ENCODE measurements at regions not wholly inside any gene's neighbourhood (a gene's known extent, or its start where the extent isn't known, plus 50 kb on each side); places are given as distances from the start of the nearest gene placed in this dataset.

DNA sequence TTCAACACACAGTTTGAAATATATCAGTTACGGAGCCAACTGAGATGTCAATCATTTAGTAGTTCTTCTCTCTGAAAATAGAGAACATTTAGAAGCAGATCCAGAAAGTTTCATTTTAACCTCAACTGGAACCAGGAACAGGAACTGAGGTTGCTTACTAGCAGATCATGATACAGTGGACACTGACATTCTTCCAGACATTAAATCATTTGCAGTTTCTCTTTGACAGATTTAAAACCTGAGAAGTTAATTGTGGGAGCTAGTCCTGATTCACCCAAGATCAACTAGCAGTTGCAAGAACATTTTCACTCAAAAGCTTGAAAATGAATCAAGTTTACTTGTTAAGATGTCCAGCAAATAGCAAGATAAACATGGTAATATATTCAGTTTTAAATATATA is 135.4 kb downstream of the SLC17A6 start:
- no peaks in the 10 kb centered on the region for H3K36me3 ChIP-seq (ENCODE audit: control insufficient read depth, insufficient read depth, low read length)
- CTCF ChIA-PET, result no interaction called here
- Mint-ChIP-seq H3K4me1 (ENCODE audit: low read depth, unreplicated experiment) (peaks cover 13% of the 10 kb centered on the region), H3K4me3 (ENCODE audit: unreplicated experiment) (no peak overlapping the region), H3K27ac (ENCODE audit: unreplicated experiment) (no peak overlapping the region), H3K27me3 (ENCODE audit: insufficient read depth, unreplicated experiment) (no peaks in the 10 kb centered on the region), H3K36me3 (ENCODE audit: insufficient read depth, unreplicated experiment) (no peaks in the 10 kb centered on the region), H3K9me3 (ENCODE audit: unreplicated experiment) (no peaks in the 10 kb centered on the region)
- DNase-seq, result no peak
- peaks cover 8% of the 10 kb centered on the region; the same call in 1 of the 2 replicates for H3K4me1 ChIP-seq
- no peak overlapping the region for H3K4me3 ChIP-seq (ENCODE audit: low read depth, low read length)
- intact Hi-C loops (cut with micrococcal nuclease; ENCODE audit: unreplicated experiment), result loop anchor here (5.0 kb wide), 1 partner anchor 314 kb away; no protein-coding TSS in a partner anchor
- no TSS peak for BruUV-seq (replicated peaks)
- POLR2A ChIA-PET, result no interaction called here
- TF ChIP-seq, protein P1, sequence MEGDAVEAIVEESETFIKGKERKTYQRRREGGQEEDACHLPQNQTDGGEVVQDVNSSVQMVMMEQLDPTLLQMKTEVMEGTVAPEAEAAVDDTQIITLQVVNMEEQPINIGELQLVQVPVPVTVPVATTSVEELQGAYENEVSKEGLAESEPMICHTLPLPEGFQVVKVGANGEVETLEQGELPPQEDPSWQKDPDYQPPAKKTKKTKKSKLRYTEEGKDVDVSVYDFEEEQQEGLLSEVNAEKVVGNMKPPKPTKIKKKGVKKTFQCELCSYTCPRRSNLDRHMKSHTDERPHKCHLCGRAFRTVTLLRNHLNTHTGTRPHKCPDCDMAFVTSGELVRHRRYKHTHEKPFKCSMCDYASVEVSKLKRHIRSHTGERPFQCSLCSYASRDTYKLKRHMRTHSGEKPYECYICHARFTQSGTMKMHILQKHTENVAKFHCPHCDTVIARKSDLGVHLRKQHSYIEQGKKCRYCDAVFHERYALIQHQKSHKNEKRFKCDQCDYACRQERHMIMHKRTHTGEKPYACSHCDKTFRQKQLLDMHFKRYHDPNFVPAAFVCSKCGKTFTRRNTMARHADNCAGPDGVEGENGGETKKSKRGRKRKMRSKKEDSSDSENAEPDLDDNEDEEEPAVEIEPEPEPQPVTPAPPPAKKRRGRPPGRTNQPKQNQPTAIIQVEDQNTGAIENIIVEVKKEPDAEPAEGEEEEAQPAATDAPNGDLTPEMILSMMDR (IDR thresholded peaks at IDR 0.05; ENCODE audit: insufficient read depth in 1 of 2, low read depth in 1 of 2, low read length in 1 of 2, severe bottlenecking in 1 of 2, unreplicated experiment in 1 of 2), result no peak
- no peaks in the 10 kb centered on the region for H3K9me3 ChIP-seq
- no peaks in the 10 kb centered on the region for H3K27me3 ChIP-seq (replicated peaks; ENCODE audit: control insufficient read depth, insufficient read depth, low read length)

DNA sequence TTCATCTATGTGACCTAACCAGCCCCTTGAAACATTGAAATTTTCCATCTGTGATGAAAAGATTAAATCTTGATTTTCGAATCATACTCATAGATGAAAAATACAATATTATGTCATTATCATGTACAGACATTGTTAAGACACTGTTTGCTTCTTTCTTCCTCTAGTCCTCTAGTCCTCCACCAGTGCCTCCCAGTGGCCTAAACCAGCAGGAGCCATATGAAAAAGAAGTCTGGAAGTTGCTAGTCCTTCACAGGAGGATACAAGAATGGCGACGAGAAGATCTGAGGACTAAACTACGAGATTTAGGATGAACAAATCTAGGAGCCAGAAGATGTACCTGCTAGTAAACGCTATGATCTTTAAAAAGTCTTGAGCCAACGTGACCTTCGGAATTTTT is 134.1 kb downstream of the SLC17A6 start:
- CTCF ChIA-PET, result no interaction called here
- BruUV-seq (replicated peaks), result no TSS peak
- intact Hi-C loops (cut with micrococcal nuclease; ENCODE audit: unreplicated experiment), result loop anchor here (1.0 to 5.0 kb wide), 2 partner anchors 138 to 315 kb away; no protein-coding TSS in a partner anchor
- Histone ChIP-seq H3K36me3 (ENCODE audit: control insufficient read depth, insufficient read depth, low read length) (no peaks in the 10 kb centered on the region), H3K9me3 (no peaks in the 10 kb centered on the region), H3K4me3 (ENCODE audit: low read depth, low read length) (no peak overlapping the region), H3K27me3 (replicated peaks; ENCODE audit: control insufficient read depth, insufficient read depth, low read length) (no peaks in the 10 kb centered on the region), H3K4me1 (no peaks in the 10 kb centered on the region)
- Mint-ChIP-seq H3K27ac (ENCODE audit: unreplicated experiment) (no peak overlapping the region), H3K36me3 (ENCODE audit: insufficient read depth, unreplicated experiment) (no peaks in the 10 kb centered on the region), H3K4me1 (ENCODE audit: low read depth, unreplicated experiment) (peaks cover 4% of the 10 kb centered on the region), H3K4me3 (ENCODE audit: unreplicated experiment) (no peak overlapping the region), H3K27me3 (ENCODE audit: insufficient read depth, unreplicated experiment) (no peaks in the 10 kb centered on the region), H3K9me3 (ENCODE audit: unreplicated experiment) (no peaks in the 10 kb centered on the region)
- DNase-seq, result no peak
- TF ChIP-seq, protein P1 (IDR thresholded peaks at IDR 0.05; ENCODE audit: insufficient read depth in 1 of 2, low read depth in 1 of 2, low read length in 1 of 2, severe bottlenecking in 1 of 2, unreplicated experiment in 1 of 2), result peak in 1 of 2 experiments; percentile 19
- POLR2A ChIA-PET, result no interaction called here

DNA sequence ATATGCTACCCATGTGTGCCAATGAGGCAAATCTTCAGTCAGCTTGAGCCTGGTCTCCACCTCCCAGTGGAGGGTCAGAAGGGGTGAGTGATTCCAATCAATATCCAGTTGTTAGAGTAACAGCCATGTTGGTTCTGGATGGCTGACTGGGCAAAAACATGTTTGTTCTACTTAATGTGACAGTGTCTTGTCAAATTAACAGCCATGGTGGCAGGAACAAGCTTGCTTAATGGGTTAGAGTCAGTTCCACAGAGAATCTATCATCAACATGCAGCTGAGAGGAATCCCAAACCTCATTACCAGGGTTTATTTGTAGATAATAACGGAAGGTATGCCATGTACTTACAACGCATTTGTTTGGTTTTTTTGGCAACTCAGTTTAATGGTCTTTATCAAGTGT is 133.2 kb downstream of the SLC17A6 start:
- DNase-seq, result no peak
- H3K27ac Mint-ChIP-seq (ENCODE audit: unreplicated experiment), result no peak overlapping the region
- H3K36me3 Mint-ChIP-seq (ENCODE audit: insufficient read depth, unreplicated experiment), result no peaks in the 10 kb centered on the region
- H3K4me1 Mint-ChIP-seq (ENCODE audit: low read depth, unreplicated experiment), result no peaks in the 10 kb centered on the region
- Histone ChIP-seq H3K4me1 (no peaks in the 10 kb centered on the region), H3K27me3 (replicated peaks; ENCODE audit: control insufficient read depth, insufficient read depth, low read length) (no peaks in the 10 kb centered on the region), H3K4me3 (ENCODE audit: low read depth, low read length) (no peak overlapping the region), H3K36me3 (ENCODE audit: control insufficient read depth, insufficient read depth, low read length) (no peaks in the 10 kb centered on the region), H3K9me3 (no peaks in the 10 kb centered on the region)
- intact Hi-C loops (cut with micrococcal nuclease; ENCODE audit: unreplicated experiment), result loop anchor here (5.0 kb wide), 1 partner anchor 316 kb away; no protein-coding TSS in a partner anchor
- no peaks in the 10 kb centered on the region for H3K9me3 Mint-ChIP-seq (ENCODE audit: unreplicated experiment)
- POLR2A ChIA-PET, result no interaction called here
- H3K4me3 Mint-ChIP-seq (ENCODE audit: unreplicated experiment), result no peak overlapping the region
- BruUV-seq (replicated peaks), result no TSS peak
- H3K27me3 Mint-ChIP-seq (ENCODE audit: insufficient read depth, unreplicated experiment), result no peaks in the 10 kb centered on the region
- CTCF ChIA-PET, result no interaction called here
- TF ChIP-seq, protein P1 (IDR thresholded peaks at IDR 0.05; ENCODE audit: insufficient read depth in 1 of 2, low read depth in 1 of 2, low read length in 1 of 2, severe bottlenecking in 1 of 2, unreplicated experiment in 1 of 2), result no peak

Measured in Caco-2 (cell line).